DOHH2 (cell line): ENCODE measurements at regions not wholly inside any gene's neighbourhood (a gene's known extent, or its start where the extent isn't known, plus 50 kb on each side); places are given as distances from the start of the nearest gene placed in this dataset.

Source experiments
- CTCF ChIP-seq: fragments of 200-600 bp; sonication (generic); IDR thresholded peaks from one replicate; pipeline ENCODE4 v1.5.1; 2014; ENCODE audit warnings: antibody characterized with exemption, mild to moderate bottlenecking, low read depth, low read length; ENCODE audit not compliant: poor library complexity, severe bottlenecking
- EZH2phosphoT487 ChIP-seq: fragments of 200-600 bp; sonication (generic); IDR thresholded peaks from 2 replicates; pipeline ENCODE4 v1.6.1; 2017; ENCODE audit warnings: borderline replicate concordance, mild to moderate bottlenecking, antibody characterized with exemption, low read length, moderate library complexity, mixed read lengths

- TF ChIP-seq CTCF = no peak
- no peak for TF ChIP-seq EZH2phosphoT487
Measured at GRCh38 chr11:13861411-13861810, 101.1 kb upstream of the SPON1 start.
